SW480 (cell line): ENCODE measurements at regions not wholly inside any gene's neighbourhood (a gene's known extent, or its start where the extent isn't known, plus 50 kb on each side); places are given as distances from the start of the nearest gene placed in this dataset.
"Not testable (repeated sequence)": the region's sequence is repeated elsewhere in the genome, so short reads cannot be mapped to it uniquely, and the experiment has no call there.

Experiments used
- DNase-seq: peaks from one replicate; pipeline ENCODE4 v3.0.0-alpha.2; 2016; ENCODE audit warnings: low spot score

DNA sequence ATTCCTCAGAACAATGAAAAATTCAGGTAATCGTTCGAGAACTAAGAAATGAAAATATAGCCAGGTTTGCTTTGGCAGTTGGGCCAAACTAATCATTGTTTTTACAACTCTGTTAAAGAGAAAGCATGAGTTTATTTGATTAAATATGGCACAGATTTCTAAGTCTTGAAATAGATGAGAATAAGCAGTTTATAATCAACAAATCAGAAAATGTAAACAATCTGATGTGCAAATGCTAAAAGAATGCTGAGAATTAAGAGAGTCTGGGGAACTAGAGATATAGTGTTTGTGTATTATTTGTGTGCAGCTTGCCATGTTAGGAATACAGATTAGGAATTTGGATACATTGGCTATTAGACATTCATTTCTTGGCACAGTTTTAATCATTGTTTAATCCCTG lies 212.5 kb downstream of the TANC2 start:
- DNase-seq: no peak

DNA sequence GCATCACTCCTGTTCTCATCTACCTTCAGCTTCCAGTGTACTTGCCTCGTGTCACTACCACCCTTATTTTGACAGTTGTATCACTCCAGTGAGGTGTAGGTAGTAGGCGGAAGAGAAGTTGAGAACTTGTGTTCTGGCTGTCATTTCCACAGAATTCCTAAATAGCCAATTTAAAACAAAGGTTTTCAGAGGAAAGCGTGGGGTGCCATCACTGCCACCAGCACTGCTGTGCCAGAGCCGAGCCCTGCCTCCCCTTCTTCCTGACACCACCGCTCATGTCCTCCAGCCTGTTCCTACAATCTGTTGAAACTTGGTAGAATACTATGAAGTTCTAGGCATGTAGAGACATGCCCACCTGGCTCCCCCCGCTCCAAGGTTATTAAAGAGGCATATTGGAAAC lies 215.8 kb downstream of the TANC2 start:
- DNase-seq: no peak

DNA sequence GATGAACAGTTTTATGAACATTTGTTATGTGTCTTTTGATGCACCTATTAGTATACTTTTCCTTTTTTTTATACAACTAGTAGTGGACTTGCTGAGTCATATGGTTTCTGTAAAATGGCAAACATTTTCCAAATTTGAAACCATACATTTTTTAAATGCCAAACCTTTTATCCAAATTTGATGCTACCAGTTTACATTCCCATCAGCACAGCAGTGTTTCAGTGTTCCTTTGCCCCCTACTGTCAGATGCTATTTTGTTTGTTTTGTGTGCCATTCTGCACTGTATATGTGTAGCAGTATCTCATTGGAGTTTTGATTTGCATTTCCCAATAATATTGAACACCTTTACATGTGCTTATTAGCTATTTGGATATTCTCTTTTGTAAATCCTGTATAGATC lies 219.4 kb downstream of the TANC2 start:
- DNase-seq: no peak

GRCh38 chr17:63189082-63189481 lies 223.0 kb downstream of the TANC2 start:
- DNase-seq: no peak

DNA sequence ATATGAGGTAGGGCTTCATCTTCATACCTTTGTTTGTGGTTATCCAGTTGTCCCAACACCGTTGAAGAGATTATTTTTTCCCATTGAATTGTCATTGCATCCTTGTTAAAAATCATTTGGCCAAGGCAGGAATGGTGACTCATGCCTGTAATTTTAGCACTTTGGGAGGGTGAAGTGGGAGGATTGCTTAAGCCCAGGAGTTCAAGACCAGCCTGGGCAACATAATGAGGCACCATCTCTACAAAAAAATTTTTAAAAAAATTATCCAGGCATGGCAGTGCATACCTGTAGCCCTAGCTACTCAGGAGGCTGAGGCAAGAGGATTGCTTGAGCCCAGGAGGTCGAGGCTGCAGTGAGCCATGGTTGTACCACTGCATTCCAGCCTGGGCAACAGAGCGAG lies 223.9 kb downstream of the TANC2 start:
- no peak for DNase-seq

DNA sequence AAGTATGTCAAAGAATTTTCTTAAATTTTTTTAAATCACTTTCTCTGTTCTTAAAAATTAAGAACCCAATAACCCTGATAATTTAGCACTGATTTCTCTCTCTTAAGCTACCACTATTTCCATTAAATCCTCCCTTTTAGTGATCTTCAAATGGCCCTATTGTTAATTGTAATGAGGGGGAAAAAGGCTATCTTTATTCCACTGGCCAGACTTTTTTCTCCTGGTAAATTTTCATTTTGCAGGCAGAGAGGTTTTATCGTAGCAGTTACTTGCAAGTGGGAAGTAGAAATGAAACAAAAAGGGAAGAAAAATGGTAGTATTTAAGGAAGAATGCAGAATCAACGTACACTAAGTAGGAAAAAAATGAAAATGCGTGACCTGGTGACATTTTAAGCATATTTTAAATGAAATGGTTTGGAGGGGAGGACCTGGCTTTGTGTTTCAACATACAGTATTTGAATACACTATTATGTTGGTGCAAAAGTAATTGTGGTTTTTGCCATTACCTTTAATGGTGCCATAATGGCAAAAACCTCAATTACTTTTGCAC lies 224.9 kb downstream of the TANC2 start:
- no peak for DNase-seq

- no peak for DNase-seq
Observed at GRCh38 chr17:63191610-63192009, 225.6 kb downstream of the TANC2 start.

DNA sequence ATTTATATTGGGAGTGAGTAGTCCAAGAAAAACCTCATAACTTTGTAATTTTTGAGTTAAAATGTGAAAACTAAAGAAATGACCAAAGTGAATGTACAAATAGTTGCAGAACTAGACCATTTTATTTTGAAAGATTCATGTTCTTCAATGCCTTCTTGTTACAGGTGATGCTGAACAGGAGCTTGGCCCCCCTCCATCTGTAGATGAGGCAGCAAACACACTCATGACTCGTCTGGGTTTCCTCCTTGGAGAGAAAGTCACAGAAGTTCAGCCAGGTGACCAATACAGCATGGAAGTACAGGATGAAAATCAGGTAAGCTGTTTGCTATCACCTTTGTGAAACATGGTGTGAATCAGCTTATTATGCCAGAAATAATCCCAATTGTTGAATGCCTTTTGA lies 227.8 kb downstream of the TANC2 start:
- DNase-seq: no peak

DNA sequence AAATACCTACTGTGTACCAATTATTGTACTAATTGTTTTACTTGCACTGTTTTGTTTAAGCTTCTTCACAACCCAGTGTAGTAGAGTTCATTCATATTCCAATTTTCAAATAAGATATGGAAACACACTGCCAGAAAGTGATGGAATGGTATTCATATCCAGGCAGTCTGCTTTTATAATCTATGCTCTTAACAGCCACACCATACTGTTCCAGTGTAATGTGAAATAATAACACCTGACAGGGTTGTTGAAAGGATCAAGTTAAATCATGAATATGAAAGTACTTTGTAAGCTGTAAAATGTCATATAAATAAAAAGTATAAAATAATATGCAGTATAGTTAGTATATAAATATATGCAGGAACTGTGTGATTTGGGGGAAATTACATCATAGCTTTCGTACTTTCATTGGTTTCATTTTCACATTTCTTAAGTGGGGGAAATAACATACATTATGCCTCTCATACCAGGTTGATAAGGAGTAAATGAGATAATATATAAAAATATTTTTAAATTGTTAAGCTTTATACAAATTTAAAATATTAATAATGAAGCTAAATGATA lies 230.8 kb downstream of the TANC2 start:
- no peak for DNase-seq

DNA sequence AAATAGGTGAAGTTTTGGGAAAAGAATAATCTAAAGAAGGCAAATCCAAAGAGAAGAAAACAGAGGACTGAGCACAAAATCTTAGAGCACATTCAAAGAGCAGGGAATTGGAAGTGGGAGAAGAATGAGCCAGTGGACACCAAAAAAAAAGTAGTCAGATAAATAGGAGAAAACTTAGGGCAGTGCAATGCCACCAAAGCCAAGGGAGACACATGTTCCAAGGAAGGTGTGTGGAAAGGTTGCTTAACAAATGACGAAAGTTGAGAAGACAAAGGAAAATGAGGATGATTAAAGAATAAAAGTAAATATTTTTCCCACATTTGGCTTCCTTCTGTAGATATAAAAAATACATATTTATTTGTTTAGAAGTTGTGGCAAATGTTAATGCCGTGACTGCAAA lies 237.6 kb downstream of the TANC2 start:
- DNase-seq: no peak

- no peak for DNase-seq
Observed at GRCh38 chr17:63221939-63222338, 224.2 kb downstream of the CYB561 start.

- no peak for DNase-seq
Observed at GRCh38 chr17:63222655-63223054, 223.5 kb downstream of the CYB561 start.

GRCh38 chr17:63223212-63223911 lies 222.7 kb downstream of the CYB561 start:
- no peak for DNase-seq

DNA sequence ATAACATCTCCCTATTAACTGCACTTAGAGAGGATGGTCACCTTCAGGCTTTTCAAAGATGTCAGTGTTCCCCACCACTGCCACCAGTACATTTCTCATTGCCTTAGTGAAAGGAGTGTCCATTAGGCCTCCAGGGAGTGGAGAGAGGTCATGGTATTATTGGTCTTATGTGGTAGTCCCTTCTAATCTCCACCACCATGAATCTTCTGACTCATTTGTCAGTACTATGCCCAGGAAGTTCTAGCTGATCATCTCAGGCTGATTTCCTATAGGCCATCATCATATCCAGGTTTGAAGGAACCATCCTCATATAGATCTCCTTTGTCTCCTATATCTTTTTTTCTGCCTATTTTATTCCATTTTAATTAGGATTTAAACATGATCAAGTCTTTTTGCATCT lies 221.5 kb downstream of the CYB561 start:
- no peak for DNase-seq

DNA sequence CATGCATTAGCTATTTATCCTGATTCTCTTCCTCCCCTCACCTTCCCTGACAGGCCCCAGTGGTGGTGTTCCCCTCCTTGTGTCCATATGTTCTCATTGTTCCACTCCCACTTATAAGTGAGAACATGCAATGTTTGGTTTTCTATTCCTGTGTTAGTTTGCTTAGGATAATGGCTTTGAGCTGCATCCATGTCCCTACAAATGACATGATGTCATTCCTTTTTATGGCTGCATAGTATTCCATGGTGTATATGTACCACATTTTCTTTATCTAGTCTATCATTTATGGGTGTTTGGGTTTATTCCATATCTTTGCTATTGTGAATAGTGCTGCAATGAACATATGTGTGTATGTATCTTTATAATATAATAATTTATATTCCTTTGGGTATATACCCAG lies 219.4 kb downstream of the CYB561 start:
- not testable (repeated sequence) for DNase-seq

DNA sequence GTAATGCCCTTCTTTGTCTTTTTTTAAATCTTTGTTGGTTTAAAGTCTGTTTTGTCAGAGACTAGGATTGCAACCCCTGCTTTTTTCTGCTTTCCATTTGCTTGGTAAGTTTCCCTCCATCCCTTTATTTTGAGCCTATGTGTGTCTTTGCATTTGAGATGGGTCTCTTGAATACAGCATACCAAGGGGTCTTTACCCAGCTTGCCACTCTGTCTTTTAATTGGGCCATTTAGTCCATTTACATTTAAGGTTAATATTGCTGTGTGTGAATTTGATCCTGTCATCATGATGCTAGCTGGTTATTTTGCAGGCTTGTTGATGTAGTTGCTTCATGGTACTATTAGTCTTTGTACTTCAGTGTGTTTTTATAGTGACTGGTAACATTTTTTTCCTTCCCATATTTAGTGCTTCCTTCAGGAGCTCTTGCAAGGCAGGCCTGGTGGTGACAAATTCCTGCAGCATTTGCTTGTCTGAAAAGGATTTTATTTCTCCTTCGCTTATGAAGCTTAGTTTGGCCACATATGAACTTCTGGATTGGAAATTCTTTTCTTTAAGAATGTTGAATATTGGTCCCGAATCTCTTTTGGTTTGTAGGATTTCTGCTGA lies 215.0 kb downstream of the CYB561 start:
- DNase-seq: not testable (repeated sequence)

DNA sequence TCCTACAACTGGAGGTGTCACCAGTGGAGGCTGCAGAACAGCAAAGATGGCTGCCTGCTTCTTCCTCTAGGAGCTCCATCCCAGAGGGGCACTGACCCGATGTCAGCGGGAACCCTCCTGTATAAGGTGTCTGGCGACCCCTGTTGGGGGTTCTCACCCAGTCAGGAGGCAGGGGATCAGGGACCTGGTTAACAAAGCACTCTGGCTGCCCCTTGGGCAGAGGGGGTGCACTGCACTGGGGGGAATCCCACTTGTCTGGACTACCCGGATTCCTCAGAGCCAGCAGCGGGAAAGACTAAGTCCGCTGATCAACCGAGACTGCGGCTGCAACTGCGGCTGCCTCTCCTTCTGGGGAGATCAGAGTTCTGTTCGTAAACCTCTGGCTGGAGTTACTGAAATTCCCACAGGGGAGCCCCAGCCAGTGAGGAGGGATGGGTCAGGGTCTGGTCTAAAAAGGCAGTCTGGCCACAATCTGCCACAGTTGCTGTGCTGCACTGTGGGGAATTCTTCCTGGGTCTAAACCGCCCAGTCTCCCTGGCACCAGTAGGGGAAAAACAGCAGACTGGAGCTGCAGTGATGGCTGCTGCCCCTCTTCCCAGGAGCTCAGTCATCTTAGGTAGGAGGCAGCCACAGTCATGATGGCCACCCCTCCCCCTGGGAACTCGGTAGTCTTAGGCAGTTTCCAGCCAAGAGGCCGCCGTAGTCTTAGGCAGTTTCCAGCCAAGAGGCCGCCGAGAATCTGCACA lies 213.4 kb downstream of the CYB561 start:
- no peak for DNase-seq

GRCh38 chr17:63240106-63240505 lies 206.0 kb downstream of the CYB561 start:
- DNase-seq: no peak

DNA sequence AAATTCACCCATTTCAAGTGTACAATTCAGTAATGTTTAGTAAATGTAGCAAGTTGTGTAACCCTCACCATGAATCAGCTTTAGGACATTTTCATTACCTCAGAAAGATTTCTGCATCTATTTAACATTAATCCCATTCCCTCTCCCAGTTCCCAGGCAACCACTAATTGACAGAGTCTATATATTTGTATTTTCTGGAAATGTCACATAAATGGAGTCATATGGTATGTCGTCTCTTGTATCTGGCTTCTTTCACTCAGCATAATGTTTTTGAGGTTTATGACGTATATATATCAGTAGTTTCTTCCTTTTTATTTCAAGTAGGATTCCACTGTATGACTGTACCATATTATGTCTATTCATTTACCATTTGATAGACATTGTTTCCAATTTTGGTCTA lies 199.8 kb downstream of the CYB561 start:
- DNase-seq: no peak

DNA sequence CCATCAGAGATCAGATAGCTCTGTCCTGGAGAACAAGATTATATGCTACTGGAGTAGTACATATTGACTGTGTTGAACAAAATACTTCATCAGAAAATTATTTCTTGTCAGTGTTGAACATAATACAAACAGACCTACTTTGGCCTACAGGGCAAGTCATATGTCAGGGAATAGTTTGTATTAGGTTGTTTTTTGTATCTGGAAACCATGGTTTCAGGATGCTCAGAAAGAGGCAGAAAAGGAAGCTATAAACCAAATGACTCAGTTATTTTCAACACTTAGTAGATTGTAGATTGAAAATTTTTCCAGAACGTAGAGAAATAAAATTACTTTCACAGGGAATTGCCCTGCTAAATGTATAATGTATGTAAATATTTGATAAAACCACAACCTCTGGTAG lies 198.4 kb downstream of the CYB561 start:
- no peak for DNase-seq

GRCh38 chr17:63249256-63250004 lies 196.7 kb downstream of the CYB561 start:
- no peak for DNase-seq

DNA sequence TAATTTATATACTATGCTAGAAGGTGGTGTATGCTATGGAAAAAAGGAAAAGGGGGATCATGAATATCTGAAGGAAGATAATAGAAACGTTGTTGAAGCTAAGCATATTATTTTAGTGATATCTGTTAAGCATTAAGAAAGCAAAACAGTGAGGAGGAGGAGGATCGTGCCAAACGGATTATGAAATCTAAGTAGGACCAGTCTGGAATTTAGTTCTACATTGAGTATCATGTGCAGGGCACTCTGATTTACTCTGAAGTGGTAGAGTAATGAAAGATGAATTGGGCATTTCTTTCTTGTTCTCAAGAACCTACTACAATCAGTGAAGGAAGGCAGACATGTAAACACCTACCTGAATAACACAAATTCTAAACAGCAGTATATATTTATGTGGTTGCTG lies 195.3 kb downstream of the CYB561 start:
- no peak for DNase-seq
